Right cardiac atrium (tissue), 5 donors: ENCODE measurements at regions not wholly inside any gene's neighbourhood (a gene's known extent, or its start where the extent isn't known, plus 50 kb on each side); places are given as distances from the start of the nearest gene placed in this dataset.
A peak's percentile ranks its signal among the peaks of the same experiment; 100 is the strongest.
"Not testable (repeated sequence)": the region's sequence is repeated elsewhere in the genome, so short reads cannot be mapped to it uniquely, and the experiment has no call there.

ENCODE experiments used
- ATAC-seq, 2 donors: fragments of 200-7000 bp; cut with Tn5 transposase; one replicate each; pipeline versions ENCODE4 v1.8.0 to v1.9.1; 2020; ENCODE audit warnings: moderate library complexity in 2 of 2, mild to moderate bottlenecking in 1 of 2
- DNase-seq, 3 donors: peaks; one replicate each; pipeline ENCODE4 v3.0.0-alpha.2; 2020
- H3K27ac ChIP-seq: one replicate; pipeline ENCODE4 v1.5.1; 2013; ENCODE audit warnings: mild to moderate bottlenecking, low read length, control low read depth, moderate library complexity
- H3K27me3 ChIP-seq: one replicate; pipeline ENCODE4 v1.6.1; 2013; ENCODE audit not compliant: control insufficient read depth, insufficient read depth
- H3K4me1 ChIP-seq: one replicate; pipeline ENCODE4 v1.6.1; 2013; ENCODE audit warnings: low read length; ENCODE audit not compliant: control insufficient read depth, insufficient read depth
- H3K4me3 ChIP-seq: one replicate; pipeline ENCODE4 v1.5.1; 2013; ENCODE audit warnings: low read length, control low read depth
- H3K9me3 ChIP-seq: one replicate; pipeline ENCODE4 v1.6.1; 2013; ENCODE audit warnings: low read length; ENCODE audit not compliant: control insufficient read depth
- WGBS: extraction: QIAGEN DNeasy Blood & Tissue Kit; methylation state at CpG from one replicate; pipeline ENCODE4 v1.1.7; 2013; 5-methylcytosine and 5-hydroxymethylcytosine counted together
- intact Hi-C, 4 donors: fragments of 100-400 bp; cut with DNase I; formaldehyde crosslinking; loops; one replicate each; pipeline versions ENCODE4 v1.11.0 to v1.14.0; 2022 to 2023
- donor health status: healthy with polysubstance abuse.
- donor health status: DM: no; HTN: yes; CAD: no.
- donor health status: DM: no; HTN: no; CAD: no.
- donor health status: DM: no; HTN: yes; CAD: no; lungs with severe emphysema.
- donor health status: DM: yes; HTN: yes; CAD: no.

DNA sequence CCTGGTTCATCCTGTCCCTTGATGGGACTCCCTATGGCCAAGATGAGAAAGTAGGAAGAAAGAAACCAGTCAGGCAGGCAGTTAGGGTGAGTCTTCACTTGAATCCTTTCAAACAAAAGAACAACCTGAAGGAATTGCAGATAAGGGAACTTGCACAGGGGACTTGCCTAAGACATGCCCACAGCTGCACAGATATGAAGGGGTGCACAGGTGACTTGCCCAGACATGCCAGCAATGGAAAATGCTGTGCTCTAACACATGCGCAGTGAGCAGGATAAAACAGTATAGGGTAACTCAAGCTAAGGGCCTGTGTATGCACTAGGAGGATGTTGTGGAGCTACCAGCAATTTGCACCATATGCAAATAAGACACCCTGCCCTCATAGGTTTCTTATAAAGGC lies 404.6 kb upstream of the USP9Y start:
- Histone ChIP-seq H3K9me3 (no peaks in the 10 kb centered on the region), H3K27ac (no peak overlapping the region), H3K4me1 (no peaks in the 10 kb centered on the region), H3K27me3 (no peaks in the 10 kb centered on the region), H3K4me3 (no peak overlapping the region)
- WGBS, result 89% methylated on average over 1 of the region's 1 CpG
- no peak for DNase-seq
- intact Hi-C loops, result no loop called here
- ATAC-seq, result no peak

DNA sequence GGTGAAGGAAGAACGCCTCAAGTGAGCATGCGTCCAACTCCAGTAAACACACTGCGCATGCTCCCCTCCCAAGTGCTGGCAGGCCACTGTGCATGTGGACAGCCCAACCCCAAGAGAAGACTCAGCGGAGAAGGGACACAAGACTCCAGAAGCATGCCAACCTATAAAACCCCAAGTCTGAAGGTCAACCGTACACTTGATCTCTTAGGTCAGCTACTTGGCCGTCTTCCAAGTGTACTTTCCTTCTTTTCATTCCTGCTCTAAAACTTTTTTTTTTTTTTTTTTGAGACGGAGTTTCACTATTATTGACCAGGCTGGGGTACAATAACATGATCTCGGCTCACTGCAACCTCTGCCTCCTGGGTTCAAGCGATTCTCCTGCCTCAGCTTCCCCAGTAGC lies 401.2 kb upstream of the USP9Y start:
- ATAC-seq, H3K27ac ChIP-seq, DNase-seq, H3K9me3 ChIP-seq, H3K4me3 ChIP-seq, H3K27me3 ChIP-seq, intact Hi-C loops, H3K4me1 ChIP-seq: not testable (repeated sequence)
- 77% methylated on average over 9 of the region's 9 CpGs for WGBS

DNA sequence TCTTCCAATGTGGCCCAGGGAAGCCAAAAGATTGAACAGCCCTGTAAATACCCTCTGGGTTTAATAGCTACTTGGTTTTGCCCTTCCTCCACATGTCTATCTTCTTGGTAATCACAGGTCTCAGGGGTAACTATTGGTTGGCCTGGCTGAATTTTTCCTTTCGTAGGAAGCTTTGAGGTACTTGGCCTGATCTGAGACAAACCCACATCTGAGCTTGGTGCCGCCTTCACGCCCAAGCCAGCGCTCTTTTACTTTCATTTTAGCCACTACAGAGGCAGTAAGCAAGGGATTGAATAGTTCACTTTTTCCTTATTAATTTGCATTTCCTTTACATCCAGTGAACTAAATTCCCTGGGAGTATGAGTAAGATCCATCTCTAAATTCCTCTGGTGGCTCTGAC lies 397.6 kb upstream of the USP9Y start:
- Histone ChIP-seq H3K27ac (no peak overlapping the region), H3K27me3 (no peaks in the 10 kb centered on the region), H3K4me1 (no peaks in the 10 kb centered on the region), H3K9me3 (no peaks in the 10 kb centered on the region), H3K4me3 (no peak overlapping the region)
- ATAC-seq, result no peak
- intact Hi-C loops, result no loop called here
- 83% methylated on average over 4 of the region's 4 CpGs for WGBS
- DNase-seq, result no peak

DNA sequence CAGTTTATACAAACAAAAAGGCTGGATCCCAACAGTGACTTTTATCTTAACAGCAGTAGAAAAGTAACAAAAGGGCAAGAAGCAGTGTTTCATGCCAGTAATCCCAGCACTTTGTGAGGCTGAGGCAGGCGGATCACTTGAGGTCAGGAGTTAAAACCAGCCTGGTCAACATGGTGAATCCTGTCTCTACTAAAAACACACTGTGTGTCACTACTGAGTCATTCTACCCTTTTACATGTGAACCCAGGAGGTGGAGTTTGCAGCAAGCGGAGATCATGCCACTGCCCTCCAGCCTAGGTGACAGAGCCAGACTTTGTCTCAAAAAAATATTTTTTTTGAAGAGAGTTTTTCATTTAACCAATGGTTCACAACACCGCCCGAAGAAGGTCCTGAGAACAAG lies 395.6 kb upstream of the USP9Y start:
- H3K27ac ChIP-seq, result no peak overlapping the region
- H3K4me1 ChIP-seq, result no peaks in the 10 kb centered on the region
- intact Hi-C loops, result no loop called here
- no peaks in the 10 kb centered on the region for H3K27me3 ChIP-seq
- WGBS, result 86% methylated on average over 4 of the region's 4 CpGs
- no peaks in the 10 kb centered on the region for H3K9me3 ChIP-seq
- ATAC-seq, result no peak
- no peak overlapping the region for H3K4me3 ChIP-seq
- no peak for DNase-seq

DNA sequence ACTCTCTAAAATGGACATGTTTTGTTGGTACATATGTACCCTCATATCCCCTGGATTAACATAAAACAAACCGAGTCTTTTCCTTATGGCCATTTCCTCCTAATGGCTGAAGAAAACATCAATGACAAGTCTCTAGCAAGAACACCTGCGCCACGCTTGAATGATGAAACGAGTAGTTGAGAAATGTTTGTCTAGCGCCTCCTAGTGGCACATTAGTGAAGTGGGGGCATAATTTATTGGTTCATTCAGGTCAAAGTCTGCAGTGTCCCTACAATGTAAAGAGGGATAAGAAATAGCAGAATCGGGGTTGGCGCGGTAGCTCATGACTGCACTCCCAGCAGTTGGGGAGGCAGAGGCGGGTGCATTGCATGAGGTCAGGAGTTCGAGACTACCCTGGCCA lies 391.8 kb upstream of the USP9Y start:
- intact Hi-C loops, result no loop called here
- no peak for ATAC-seq
- Histone ChIP-seq H3K27ac (no peak overlapping the region), H3K27me3 (no peaks in the 10 kb centered on the region), H3K4me1 (no peaks in the 10 kb centered on the region), H3K4me3 (no peak overlapping the region), H3K9me3 (no peaks in the 10 kb centered on the region)
- DNase-seq, result no peak
- 19% methylated on average over 10 of the region's 10 CpGs for WGBS

DNA sequence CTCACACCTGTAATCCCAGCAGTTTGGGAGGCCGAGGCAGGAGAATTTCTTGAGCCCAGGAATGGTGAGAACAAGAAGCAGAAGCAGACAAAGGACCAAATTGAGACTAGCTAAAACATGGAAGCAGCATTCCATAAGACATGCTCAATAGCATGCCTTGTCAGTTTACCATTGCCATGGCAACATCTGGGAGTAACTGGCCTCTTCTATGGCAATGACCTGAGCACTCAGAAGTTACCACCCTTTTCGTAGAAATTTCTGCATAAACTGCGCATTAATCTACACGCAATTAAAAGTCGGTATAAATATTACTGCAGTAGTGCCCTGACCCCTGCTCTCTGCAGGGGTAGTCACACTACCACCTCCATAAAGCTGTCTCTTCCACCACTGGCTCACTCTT lies 390.2 kb upstream of the USP9Y start:
- Histone ChIP-seq H3K27me3 (no peaks in the 10 kb centered on the region), H3K27ac (no peak overlapping the region), H3K9me3 (no peaks in the 10 kb centered on the region), H3K4me1 (no peaks in the 10 kb centered on the region), H3K4me3 (no peak overlapping the region)
- intact Hi-C loops, result no loop called here
- ATAC-seq (no peak), DNase-seq (no peak)
- 77% methylated on average over 5 of the region's 5 CpGs for WGBS

DNA sequence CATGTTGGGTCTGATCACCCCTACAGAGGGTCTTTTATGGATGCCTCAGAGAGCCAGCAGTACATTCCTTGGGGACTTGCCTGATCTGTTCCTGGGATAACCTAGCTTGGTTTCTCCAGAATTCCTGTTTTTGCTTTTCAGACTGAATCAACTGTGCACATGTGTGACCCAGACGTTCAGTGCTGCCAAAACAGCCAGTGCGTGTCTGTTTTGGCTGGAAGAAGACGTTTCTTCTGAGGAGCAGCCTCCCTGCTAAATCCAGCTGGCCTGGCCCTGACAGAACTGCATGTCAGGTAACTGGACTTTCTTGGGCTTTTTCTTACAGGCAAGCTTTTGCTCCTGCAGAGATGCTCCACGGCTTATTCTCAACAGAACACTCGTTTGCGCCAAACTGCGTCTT lies 373.3 kb upstream of the USP9Y start:
- no peak overlapping the region for H3K27ac ChIP-seq
- WGBS, result 65% methylated on average over 7 of the region's 7 CpGs
- no peak for ATAC-seq
- no peaks in the 10 kb centered on the region for H3K9me3 ChIP-seq
- no peak overlapping the region for H3K4me3 ChIP-seq
- H3K4me1 ChIP-seq, result no peaks in the 10 kb centered on the region
- intact Hi-C loops, result no loop called here
- no peaks in the 10 kb centered on the region for H3K27me3 ChIP-seq
- DNase-seq, result peak in 1 of 3 donors; percentile 28

DNA sequence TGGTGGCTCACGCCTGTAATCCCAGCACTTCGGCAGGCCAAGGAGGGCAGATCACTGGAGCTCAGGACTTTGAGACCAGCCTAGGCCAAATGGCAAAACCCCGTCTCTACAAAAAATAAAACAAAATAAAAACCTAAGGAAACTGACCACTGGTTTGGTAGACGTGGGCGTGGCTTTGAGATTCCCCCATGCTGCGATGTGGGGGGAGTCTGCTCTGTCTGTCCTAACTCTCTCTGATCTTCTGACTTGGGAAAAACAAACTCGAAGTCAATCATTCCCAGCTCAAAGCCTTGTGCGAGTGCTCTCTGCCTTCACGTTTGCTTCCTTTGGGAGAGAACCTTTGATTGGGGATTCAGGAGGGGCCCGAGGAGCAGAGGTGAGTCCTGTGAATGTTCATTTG lies 369.1 kb upstream of the USP9Y start:
- H3K27me3 ChIP-seq, ATAC-seq, DNase-seq, H3K4me1 ChIP-seq, H3K9me3 ChIP-seq, H3K27ac ChIP-seq, H3K4me3 ChIP-seq, intact Hi-C loops: not testable (repeated sequence)
- 76% methylated on average over 9 of the region's 10 CpGs for WGBS

DNA sequence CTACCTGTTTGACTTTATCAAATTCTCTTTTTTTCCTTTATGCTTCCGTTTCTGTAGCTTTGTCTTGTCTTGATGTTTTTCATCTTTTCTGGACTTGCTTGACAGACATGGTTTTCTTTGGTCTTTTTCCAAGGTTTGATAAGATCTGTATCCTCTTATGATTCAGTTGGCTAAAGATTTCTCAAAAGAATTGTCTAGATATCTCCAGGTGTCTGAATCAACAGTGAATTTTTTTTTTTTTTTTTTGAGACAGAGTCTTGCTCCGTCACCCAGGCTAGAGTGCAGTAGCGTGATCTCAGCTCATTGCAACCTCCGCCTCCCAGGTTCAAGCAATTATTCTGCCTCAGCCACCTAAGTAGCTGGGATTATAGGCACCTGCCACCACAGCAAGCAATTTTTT lies 357.8 kb upstream of the USP9Y start:
- Histone ChIP-seq H3K4me1 (no peaks in the 10 kb centered on the region), H3K27me3 (no peaks in the 10 kb centered on the region), H3K9me3 (no peaks in the 10 kb centered on the region), H3K27ac (no peak overlapping the region), H3K4me3 (no peak overlapping the region)
- ATAC-seq (no peak), DNase-seq (no peak)
- intact Hi-C loops, result no loop called here
- 76% methylated on average over 4 of the region's 4 CpGs for WGBS

DNA sequence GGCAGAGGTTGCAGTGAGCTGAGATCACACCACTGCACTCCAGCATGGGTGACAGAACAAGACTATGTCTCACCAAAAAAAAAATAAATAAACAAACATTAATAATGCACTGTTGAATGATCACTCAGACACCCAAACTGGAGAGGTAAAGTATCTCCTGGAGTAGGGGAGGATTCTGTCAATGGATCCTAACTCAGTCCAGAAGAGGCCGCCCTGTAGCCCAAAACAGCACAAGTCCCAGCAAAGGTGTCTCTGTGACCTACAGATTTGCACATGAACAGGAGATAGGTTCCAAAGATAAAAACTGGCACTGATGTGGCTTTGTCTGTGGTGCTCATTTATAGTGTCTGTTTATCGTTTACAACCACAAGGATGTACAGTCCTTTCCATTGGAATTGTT lies 352.9 kb upstream of the USP9Y start:
- ATAC-seq (no peak), DNase-seq (no peak)
- H3K9me3 ChIP-seq, result no peaks in the 10 kb centered on the region
- H3K27me3 ChIP-seq, result no peaks in the 10 kb centered on the region
- intact Hi-C loops, result no loop called here
- H3K27ac ChIP-seq, result no peak overlapping the region
- no peak overlapping the region for H3K4me3 ChIP-seq
- WGBS, result 63% methylated on average over 2 of the region's 2 CpGs
- no peaks in the 10 kb centered on the region for H3K4me1 ChIP-seq

DNA sequence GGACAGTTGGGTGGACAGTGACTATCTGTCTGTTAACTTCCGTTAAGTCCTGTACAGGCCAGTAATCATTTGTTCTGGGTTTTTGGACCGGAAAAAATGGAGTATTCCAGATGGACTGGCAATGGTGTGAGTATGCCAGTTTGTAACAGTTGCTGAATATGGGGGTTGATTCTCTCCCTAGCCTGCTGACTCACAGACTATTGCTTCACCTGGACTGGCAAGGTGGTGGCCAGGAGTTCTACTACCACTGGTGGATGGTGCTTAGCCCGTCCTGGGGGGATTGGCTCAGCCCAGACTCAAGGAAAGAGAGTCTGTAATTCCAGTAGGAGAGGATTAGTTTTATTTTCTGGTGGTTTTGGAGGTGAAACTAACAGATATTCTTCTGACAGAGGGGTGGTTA lies 343.8 kb upstream of the USP9Y start:
- no peaks in the 10 kb centered on the region for H3K4me1 ChIP-seq
- H3K27me3 ChIP-seq, result no peaks in the 10 kb centered on the region
- no peaks in the 10 kb centered on the region for H3K9me3 ChIP-seq
- intact Hi-C loops, result no loop called here
- DNase-seq (no peak), ATAC-seq (no peak)
- no peak overlapping the region for H3K27ac ChIP-seq
- WGBS, result 80% methylated on average over 3 of the region's 3 CpGs
- no peak overlapping the region for H3K4me3 ChIP-seq

DNA sequence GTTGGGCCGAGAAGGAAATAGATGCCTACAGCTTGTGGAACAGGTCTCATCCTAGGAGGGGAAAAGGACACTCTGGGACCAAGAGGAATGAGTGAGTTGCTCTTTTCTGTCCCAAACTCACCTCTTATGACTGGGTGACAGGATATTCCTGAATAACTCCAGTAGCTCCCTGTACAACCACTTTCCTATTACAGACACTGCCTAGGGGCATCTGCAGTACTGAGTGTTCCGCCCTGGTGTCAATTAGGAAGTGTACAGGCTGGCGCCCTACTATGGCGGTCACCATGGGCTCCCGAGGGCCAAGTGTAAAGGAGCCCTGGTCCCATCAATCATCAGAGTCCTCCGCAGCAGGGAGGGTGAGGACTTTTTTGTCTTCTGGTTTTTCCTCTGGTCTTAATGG lies 343.4 kb upstream of the USP9Y start:
- intact Hi-C loops, result no loop called here

More for the DNA sequence above, 343.4 kb upstream of the USP9Y start:
- no peak for DNase-seq
- H3K4me1 ChIP-seq, result no peaks in the 10 kb centered on the region
- ATAC-seq, result no peak
- no peak overlapping the region for H3K27ac ChIP-seq
- WGBS, result 78% methylated on average over 6 of the region's 6 CpGs
- H3K27me3 ChIP-seq, result no peaks in the 10 kb centered on the region
- no peak overlapping the region for H3K4me3 ChIP-seq
- H3K9me3 ChIP-seq, result no peaks in the 10 kb centered on the region
